ENCODE measurements at regions not wholly inside any gene's neighbourhood (a gene's known extent, or its start where the extent isn't known, plus 50 kb on each side); places are given as distances from the start of the nearest gene placed in this dataset.

GRCh38 chr2:235384624-235385023, 109.2 kb upstream of the AGAP1 start:
- TF ChIP-seq CTCF (IDR thresholded peaks at IDR 0.05; ENCODE audit: low read depth, low read length), result no peak
- in situ Hi-C loops (cut with HindIII; ENCODE audit: low sequenced_read_pairs), result no loop called here
- no peak overlapping the region for H3K4me3 ChIP-seq (ENCODE audit: low read depth, low read length)
- no peak for DNase-seq (ENCODE audit: low read depth, low spot score)

GRCh38 chr2:235389626-235390025, 104.2 kb upstream of the AGAP1 start:
- DNase-seq (ENCODE audit: low read depth, low spot score), result no peak
- in situ Hi-C loops (cut with HindIII; ENCODE audit: low sequenced_read_pairs), result no loop called here
- no peak for TF ChIP-seq CTCF (IDR thresholded peaks at IDR 0.05; ENCODE audit: low read depth, low read length)
- no peak overlapping the region for H3K4me3 ChIP-seq (ENCODE audit: low read depth, low read length)

- H3K4me3 ChIP-seq (ENCODE audit: low read depth, low read length), result no peak overlapping the region
- in situ Hi-C loops (cut with HindIII; ENCODE audit: low sequenced_read_pairs), result no loop called here
- no peak for TF ChIP-seq CTCF (IDR thresholded peaks at IDR 0.05; ENCODE audit: low read depth, low read length)
These were observed 103.6 kb upstream of the AGAP1 start for GRCh38 chr2:235390108-235390815.

GRCh38 chr2:235390816-235391194, 103.0 kb upstream of the AGAP1 start:
- no peak overlapping the region for H3K4me3 ChIP-seq (ENCODE audit: low read depth, low read length)
- no peak for TF ChIP-seq CTCF (IDR thresholded peaks at IDR 0.05; ENCODE audit: low read depth, low read length)
- no peak for DNase-seq (ENCODE audit: low read depth, low spot score)
- in situ Hi-C loops (cut with HindIII; ENCODE audit: low sequenced_read_pairs), result no loop called here

More at GRCh38 chr2:235390108-235390815, 103.6 kb upstream of the AGAP1 start:
- peak; percentile 48 for DNase-seq (ENCODE audit: low read depth, low spot score)

GRCh38 chr2:235391921-235392615, 101.8 kb upstream of the AGAP1 start:
- DNase-seq (ENCODE audit: low read depth, low spot score), result no peak
- in situ Hi-C loops (cut with HindIII; ENCODE audit: low sequenced_read_pairs), result no loop called here
- TF ChIP-seq CTCF (IDR thresholded peaks at IDR 0.05; ENCODE audit: low read depth, low read length), result no peak
- no peak overlapping the region for H3K4me3 ChIP-seq (ENCODE audit: low read depth, low read length)

- in situ Hi-C loops (cut with HindIII; ENCODE audit: low sequenced_read_pairs), result no loop called here
- TF ChIP-seq CTCF (IDR thresholded peaks at IDR 0.05; ENCODE audit: low read depth, low read length), result no peak
- H3K4me3 ChIP-seq (ENCODE audit: low read depth, low read length), result no peak overlapping the region
- peak; percentile 76 for DNase-seq (ENCODE audit: low read depth, low spot score)
These were observed 99.5 kb upstream of the AGAP1 start for GRCh38 chr2:235394278-235394828.
